ENCODE measurements at regions not wholly inside any gene's neighbourhood (a gene's known extent, or its start where the extent isn't known, plus 50 kb on each side); places are given as distances from the start of the nearest gene placed in this dataset.

DNA sequence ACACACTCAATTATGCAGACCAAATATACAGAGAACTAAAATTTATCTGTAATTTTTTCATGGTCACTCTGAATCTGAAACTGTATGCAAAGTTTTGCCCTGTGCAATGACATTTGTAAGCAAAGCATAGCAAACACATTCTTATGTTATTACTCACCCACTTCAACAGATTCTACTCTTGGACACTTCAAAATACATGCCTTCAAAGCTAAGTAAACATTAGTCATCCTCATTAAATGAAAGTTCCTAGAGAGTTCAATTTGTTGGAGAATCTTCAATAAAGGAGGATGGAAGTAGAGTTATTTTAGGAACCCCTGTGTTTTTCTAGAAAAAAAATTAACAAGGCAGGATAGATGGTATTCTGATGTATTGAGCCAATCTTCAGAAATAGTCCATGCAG lies 639.7 kb upstream of the C9orf72 start:
- H3K4me2 ChIP-seq (ENCODE audit: insufficient read depth, insufficient read length, low read length) = no peak overlapping the region
- no peaks in the 10 kb centered on the region for H3K79me1 ChIP-seq (ENCODE audit: insufficient read depth, low read depth, low read length, poor library complexity, severe bottlenecking)
- H3K27ac ChIP-seq (ENCODE audit: insufficient read length, low read depth, low read length) = no peak overlapping the region
- H2BK120ac ChIP-seq (ENCODE audit: low read depth, low read length, poor library complexity, severe bottlenecking) = no peak overlapping the region
- H3K23ac ChIP-seq (ENCODE audit: insufficient read length, low read depth, low read length) = no peak overlapping the region
- no peaks in the 10 kb centered on the region for H3K9me3 ChIP-seq (ENCODE audit: control insufficient read depth, low read depth, low read length)
- H3K9me3 Mint-ChIP-seq = no peaks in the 10 kb centered on the region
- no peak overlapping the region for H4K8ac ChIP-seq (replicated peaks; ENCODE audit: insufficient read length, low read depth, low read length)
- no peak overlapping the region for H2BK15ac ChIP-seq (ENCODE audit: low read depth, low read length)
- no peak overlapping the region for H2AK5ac ChIP-seq (ENCODE audit: insufficient read length, low read length)
- no peak overlapping the region for H3K14ac ChIP-seq (ENCODE audit: insufficient read depth, low read length)
- TF ChIP-seq CTCF (conservative IDR thresholded peaks at IDR 0.05) = no peak
- no peaks in the 10 kb centered on the region for H3K27me3 ChIP-seq (ENCODE audit: insufficient read depth, low read length)
- H3K36me3 Mint-ChIP-seq (ENCODE audit: insufficient read depth in 1 of 3, low read depth in 3 of 3) = no peaks in the 10 kb centered on the region
- no peak overlapping the region for H2BK12ac ChIP-seq (ENCODE audit: insufficient read length, low read depth, low read length)
- H2AFZ ChIP-seq (ENCODE audit: low read length) = no peak overlapping the region
- no peak overlapping the region for H3K4ac ChIP-seq (ENCODE audit: low read depth, low read length)
- no peak overlapping the region for H3K9ac ChIP-seq (ENCODE audit: extremely low read depth, insufficient read length, low read length)
- H4K91ac ChIP-seq (ENCODE audit: insufficient read length, low read depth, low read length) = no peak overlapping the region
- H3K4me3 Mint-ChIP-seq = no peak overlapping the region
- no peak overlapping the region for H3T11ph ChIP-seq (ENCODE audit: low read length)
- H3K4me1 ChIP-seq (ENCODE audit: insufficient read depth, low read length) = no peaks in the 10 kb centered on the region
- H3K79me2 ChIP-seq (ENCODE audit: insufficient read depth, low read length) = no peaks in the 10 kb centered on the region
- no peaks in the 10 kb centered on the region for H3K27me3 Mint-ChIP-seq (ENCODE audit: low read depth)
- no peaks in the 10 kb centered on the region for H3K23me2 ChIP-seq (ENCODE audit: insufficient read length, low read depth, low read length, poor library complexity, severe bottlenecking)
- no peak overlapping the region for H4K5ac ChIP-seq (ENCODE audit: insufficient read length, low read depth, low read length)
- H4K20me1 ChIP-seq (ENCODE audit: control insufficient read depth, insufficient read depth, insufficient read length) = no peaks in the 10 kb centered on the region
- no peak overlapping the region for H2BK5ac ChIP-seq (ENCODE audit: insufficient read length, low read length)
- no peak overlapping the region for H3K27ac Mint-ChIP-seq
- peaks cover 7% of the 10 kb centered on the region in 2 experiments; a peak in 3 of 4 replicates for H3K4me1 Mint-ChIP-seq
- DNase-seq = no peak
- H3K18ac ChIP-seq (ENCODE audit: insufficient read length, low read depth, low read length) = no peak overlapping the region
- no peak overlapping the region for H3K56ac ChIP-seq (ENCODE audit: insufficient read length, low read depth, low read length)
- no peak overlapping the region for H2BK20ac ChIP-seq (ENCODE audit: low read depth, low read length, poor library complexity, severe bottlenecking)

Measured in H9 (cell line).